Osteocyte (in vitro differentiated cells): ENCODE measurements at regions not wholly inside any gene's neighbourhood (a gene's known extent, or its start where the extent isn't known, plus 50 kb on each side); places are given as distances from the start of the nearest gene placed in this dataset.

ENCODE experiments used
- DNase-seq: peaks from one replicate; pipeline ENCODE4 v3.0.0; 2021; ENCODE audit warnings: mixed read lengths; ENCODE audit not compliant: unreplicated experiment; ENCODE audit errors: extremely low spot score
- H3K27ac Mint-ChIP-seq: one replicate; pipeline ENCODE4 v1.8.0; 2021; ENCODE audit warnings: mild to moderate bottlenecking, mixed read lengths; ENCODE audit not compliant: unreplicated experiment
- H3K27me3 Mint-ChIP-seq: one replicate; pipeline ENCODE4 v1.8.0; 2021; ENCODE audit warnings: mixed read lengths; ENCODE audit not compliant: unreplicated experiment
- H3K36me3 Mint-ChIP-seq: one replicate; pipeline ENCODE4 v1.8.0; 2021; ENCODE audit warnings: mixed read lengths; ENCODE audit not compliant: unreplicated experiment
- H3K4me1 Mint-ChIP-seq: one replicate; pipeline ENCODE4 v1.8.0; 2021; ENCODE audit warnings: mixed read lengths; ENCODE audit not compliant: unreplicated experiment
- H3K4me3 Mint-ChIP-seq: one replicate; pipeline ENCODE4 v1.8.0; 2021; ENCODE audit warnings: mild to moderate bottlenecking, moderate library complexity, mixed read lengths; ENCODE audit not compliant: unreplicated experiment
- H3K9me3 Mint-ChIP-seq: one replicate; pipeline ENCODE4 v1.8.0; 2021; ENCODE audit warnings: mixed read lengths; ENCODE audit not compliant: unreplicated experiment
- CTCF ChIP-seq: fragments of 200-600 bp; sonication (generic); IDR thresholded peaks from 2 replicates; pipeline ENCODE4 v1.5.0; 2021; ENCODE audit warnings: antibody characterized with exemption, mild to moderate bottlenecking, moderate library complexity

GRCh38 chr9:30299126-30299780, 2085.2 kb upstream of the ACO1 start:
- no peaks in the 10 kb centered on the region for H3K27me3 Mint-ChIP-seq
- no peaks in the 10 kb centered on the region for H3K36me3 Mint-ChIP-seq
- peaks cover 11% of the 10 kb centered on the region for H3K9me3 Mint-ChIP-seq
- no peak for DNase-seq
- no peak for TF ChIP-seq CTCF
- H3K4me3 Mint-ChIP-seq = no peak overlapping the region
- H3K27ac Mint-ChIP-seq = no peak overlapping the region
- H3K4me1 Mint-ChIP-seq = no peaks in the 10 kb centered on the region

DNA sequence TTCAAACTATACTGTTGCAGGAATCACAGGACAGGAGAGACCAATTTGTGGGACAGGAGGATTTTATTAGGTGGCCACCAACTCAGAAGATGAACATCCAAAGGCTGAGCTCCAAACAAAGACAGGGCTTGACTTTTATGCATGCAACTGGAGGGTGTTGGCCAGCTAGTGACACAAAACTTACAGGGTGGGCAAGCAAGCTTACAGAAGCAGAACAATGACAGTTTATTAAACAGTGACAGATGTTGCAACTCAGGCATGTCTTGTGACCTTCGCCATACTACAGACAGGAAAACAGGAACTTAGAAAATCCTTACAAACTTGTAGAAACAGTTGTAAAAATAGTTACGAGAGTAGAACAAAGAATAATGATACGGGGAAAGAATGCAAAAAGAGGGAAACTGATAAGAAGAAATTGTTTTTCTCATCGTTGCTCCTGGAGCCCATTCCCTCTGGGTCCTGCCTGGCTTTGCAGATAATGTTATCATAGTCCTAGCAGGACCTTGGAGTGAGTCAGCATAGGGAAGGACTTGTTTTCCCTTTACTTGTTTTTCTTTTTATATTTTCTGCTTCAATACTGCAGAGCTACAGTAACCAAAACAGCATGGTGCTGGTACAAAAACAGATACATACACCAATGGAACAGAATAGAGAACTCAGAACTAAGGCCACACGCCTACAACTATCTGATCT, 2083.0 kb upstream of the ACO1 start:
- Mint-ChIP-seq H3K4me3 (no peak overlapping the region), H3K27ac (no peak overlapping the region), H3K27me3 (no peaks in the 10 kb centered on the region), H3K4me1 (no peaks in the 10 kb centered on the region), H3K36me3 (no peaks in the 10 kb centered on the region), H3K9me3 (peaks cover 18% of the 10 kb centered on the region)
- no peak for DNase-seq
- TF ChIP-seq CTCF = no peak

GRCh38 chr9:30310711-30311110, 2073.7 kb upstream of the ACO1 start:
- H3K27ac Mint-ChIP-seq = no peak overlapping the region
- H3K36me3 Mint-ChIP-seq = no peaks in the 10 kb centered on the region
- DNase-seq = no peak
- no peak for TF ChIP-seq CTCF
- H3K4me1 Mint-ChIP-seq = no peaks in the 10 kb centered on the region
- no peak overlapping the region for H3K4me3 Mint-ChIP-seq
- peaks cover 14% of the 10 kb centered on the region for H3K9me3 Mint-ChIP-seq
- no peaks in the 10 kb centered on the region for H3K27me3 Mint-ChIP-seq

GRCh38 chr9:30329431-30329830, 2055.0 kb upstream of the ACO1 start:
- Mint-ChIP-seq H3K4me1 (no peaks in the 10 kb centered on the region), H3K4me3 (no peak overlapping the region), H3K9me3 (no peaks in the 10 kb centered on the region), H3K27me3 (no peaks in the 10 kb centered on the region), H3K27ac (no peak overlapping the region), H3K36me3 (no peaks in the 10 kb centered on the region)
- no peak for DNase-seq
- no peak for TF ChIP-seq CTCF

DNA sequence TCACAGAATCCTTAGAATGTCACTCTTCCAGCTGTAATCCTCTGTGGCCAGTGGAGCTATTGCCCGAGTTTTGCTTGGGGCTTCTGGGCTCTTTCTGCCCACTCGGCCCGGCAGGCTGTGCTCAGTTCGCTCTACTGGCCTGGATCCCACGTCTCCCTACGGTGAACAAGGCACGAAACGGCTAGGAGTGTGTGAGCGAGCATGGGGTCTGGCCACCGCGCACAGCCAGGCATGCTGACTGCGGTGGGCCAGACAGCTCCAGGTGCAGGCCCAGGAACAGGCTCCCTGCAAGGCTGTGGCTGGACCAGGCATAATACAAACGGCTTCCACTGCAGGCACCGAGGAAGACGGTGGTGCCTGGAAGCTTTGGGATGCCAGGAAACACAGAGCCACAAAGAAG, 2035.5 kb upstream of the ACO1 start:
- DNase-seq = no peak
- TF ChIP-seq CTCF = no peak
- Mint-ChIP-seq H3K4me1 (no peaks in the 10 kb centered on the region), H3K36me3 (no peaks in the 10 kb centered on the region), H3K4me3 (no peak overlapping the region), H3K27me3 (no peaks in the 10 kb centered on the region), H3K27ac (no peak overlapping the region), H3K9me3 (peaks cover 25% of the 10 kb centered on the region)
